ENCODE measurements at regions not wholly inside any gene's neighbourhood (a gene's known extent, or its start where the extent isn't known, plus 50 kb on each side); places are given as distances from the start of the nearest gene placed in this dataset.

DNA sequence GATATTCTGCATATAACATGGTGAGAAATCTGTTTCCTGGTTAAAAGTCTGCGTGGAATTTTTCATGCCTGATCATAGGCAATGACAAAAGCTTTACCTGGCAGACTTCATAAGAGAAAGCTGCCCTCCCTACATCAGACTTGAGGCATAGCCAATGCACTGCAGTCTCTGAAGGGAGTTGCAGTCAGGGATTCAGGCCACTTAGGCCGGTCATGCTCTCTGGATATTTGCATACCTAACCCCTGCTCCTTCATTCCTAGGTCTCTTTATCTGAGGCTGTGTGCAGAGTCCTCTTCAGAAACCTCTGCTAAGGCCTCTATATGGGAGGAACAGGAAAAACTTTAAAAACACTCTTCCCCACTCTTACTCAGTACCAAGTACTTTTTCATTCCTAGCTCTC lies 287.4 kb downstream of the PCDH17 start:
- no peak for DNase-seq

DNA sequence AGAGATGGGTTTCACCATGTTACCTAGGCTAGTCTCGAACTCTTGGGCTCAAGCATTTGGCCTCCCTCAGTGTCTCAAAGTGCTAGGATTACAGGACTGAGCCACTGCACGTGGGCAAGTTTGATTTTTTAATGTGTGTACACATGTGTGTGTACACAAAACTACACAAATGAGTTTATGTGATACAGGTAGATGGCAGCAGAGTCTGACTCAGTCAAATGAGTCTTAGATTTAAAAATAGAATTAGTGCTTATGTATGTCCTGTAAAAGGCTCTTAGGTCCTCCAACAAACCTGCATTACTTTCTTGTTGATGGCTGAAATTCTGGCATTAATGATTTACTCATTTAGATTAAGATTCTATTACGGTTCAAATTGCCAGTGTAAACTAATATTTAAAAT lies 293.7 kb downstream of the PCDH17 start:
- peak; percentile 15 for DNase-seq

DNA sequence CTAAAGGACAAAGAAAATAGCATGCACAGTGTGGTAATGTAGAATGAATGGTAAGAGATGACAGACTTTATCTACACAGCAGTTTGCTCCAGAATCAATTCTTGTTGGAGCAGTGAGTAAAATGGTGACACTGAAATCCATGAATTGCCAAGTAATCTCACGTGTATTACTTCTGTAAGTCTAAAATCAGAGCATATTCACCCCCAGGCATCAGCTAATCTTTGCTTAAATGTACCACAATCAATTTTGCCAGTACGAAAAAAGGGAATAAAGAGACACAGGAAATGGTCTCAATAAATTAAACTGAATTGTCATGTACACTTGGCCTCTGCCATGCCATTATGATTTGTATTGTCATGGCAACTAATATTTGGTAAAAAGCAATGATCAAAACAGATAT lies 294.2 kb downstream of the PCDH17 start:
- DNase-seq = no peak

DNA sequence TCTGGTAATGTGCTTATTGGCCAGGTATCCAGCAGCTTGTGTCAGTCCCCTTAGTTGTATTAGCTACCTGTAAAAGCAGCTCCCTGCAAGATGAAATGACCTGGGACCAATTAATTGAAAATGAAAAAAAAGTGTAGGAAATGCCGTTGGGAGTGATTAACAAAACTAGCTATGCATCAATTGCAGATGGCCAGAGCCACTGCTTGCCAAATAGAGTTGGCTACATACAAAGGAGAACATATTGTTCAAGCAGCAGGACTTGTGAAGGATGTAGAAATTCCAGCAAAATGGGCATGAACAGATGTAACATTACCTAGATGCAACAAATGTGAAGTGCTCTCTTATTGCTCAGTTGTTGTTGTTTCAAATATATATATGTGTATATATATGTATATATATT lies 300.5 kb downstream of the PCDH17 start:
- no peak for DNase-seq

DNA sequence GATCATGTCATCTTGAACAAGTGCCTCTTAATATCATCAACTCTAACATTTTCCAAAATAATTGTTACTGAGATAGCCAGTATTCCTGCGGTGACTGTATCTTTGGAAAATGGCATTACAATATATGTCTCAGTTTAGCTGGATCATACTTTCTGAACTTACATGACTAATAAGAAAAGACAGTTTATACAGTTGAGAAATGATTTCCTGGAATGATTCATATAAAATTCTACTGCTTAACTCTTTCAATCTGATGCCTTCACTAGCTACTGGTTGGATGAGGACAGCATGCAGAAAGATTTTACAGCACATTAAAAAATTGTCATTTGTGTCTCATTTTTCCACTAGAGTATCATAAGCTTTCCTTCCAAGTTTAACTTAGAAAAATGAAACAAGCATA lies 302.1 kb downstream of the PCDH17 start:
- DNase-seq = no peak

DNA sequence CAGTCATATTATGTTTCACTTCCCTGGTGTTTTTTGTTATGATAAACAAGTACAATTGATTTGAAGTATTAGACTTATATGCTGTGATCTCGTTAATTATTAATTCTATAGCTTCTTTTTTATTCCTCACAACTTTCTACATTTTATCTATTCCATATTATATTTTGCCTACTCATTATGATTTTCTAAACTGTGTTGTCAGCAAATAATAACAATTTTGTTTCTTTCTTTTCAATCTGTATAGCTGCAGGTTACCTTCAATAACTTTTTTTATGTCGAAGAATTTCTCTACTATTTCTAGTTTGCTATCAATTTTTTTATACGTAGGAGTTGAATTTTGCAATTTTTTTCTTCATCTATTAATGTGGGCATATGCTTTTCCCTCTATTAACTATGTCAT lies 304.4 kb downstream of the PCDH17 start:
- no peak for DNase-seq

DNA sequence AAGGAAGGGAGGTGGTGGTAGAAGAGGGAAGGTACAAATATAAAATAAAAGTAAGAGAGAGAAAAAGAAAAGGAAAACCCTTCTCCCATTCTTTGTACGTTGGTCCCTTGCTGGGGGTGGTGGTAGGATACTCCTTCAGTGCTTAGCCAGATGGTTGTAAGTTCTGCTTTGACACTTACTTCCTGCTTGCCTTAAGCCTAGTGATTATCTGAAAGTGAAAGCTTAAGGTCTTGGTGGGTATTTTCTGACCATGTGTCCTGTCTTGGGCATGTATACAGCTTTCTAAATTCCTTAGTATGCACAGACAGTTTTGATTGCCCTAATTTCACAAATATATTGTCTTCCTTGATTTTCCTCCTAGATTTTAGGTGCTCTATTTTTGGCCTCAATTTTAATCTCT lies 314.8 kb downstream of the PCDH17 start:
- DNase-seq = no peak

DNA sequence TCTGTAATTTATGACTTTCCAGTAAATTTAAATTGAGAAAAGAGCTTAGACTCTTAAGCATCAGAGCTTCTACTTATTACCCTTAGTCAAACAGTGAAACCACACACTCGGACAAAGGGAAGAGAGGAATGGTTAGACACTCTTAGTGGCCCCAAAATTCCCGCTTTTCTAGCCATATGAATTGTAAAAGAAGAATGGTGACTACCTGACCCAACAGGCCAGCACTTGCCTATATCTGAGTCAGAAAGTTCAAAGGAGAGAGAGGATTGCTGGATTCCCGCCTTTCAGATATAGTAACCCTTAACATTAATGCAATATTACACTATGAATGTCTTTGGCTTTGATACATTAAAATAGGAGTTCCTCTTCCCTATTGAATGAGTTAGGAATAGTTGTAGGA lies 317.3 kb downstream of the PCDH17 start:
- no peak for DNase-seq

DNA sequence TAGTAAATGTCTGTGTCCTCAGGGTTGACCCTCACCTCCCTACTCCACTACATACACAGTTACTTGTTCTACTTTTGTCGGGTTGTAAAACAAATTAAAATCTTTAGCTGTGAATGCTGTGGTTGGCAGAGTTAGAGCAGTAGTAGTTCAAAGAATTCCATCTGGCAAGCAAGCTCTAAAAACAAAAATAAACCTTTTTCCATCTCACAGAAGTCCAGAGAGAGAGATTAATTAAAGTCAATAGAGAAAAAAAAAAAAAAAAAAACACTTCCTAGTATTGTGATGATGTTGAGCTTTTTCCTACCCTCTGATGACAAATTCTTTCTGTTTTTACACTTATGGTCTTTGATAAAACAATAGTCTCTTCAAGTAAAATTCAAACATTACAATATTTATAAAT lies 338.4 kb downstream of the PCDH17 start:
- no peak for DNase-seq

DNA sequence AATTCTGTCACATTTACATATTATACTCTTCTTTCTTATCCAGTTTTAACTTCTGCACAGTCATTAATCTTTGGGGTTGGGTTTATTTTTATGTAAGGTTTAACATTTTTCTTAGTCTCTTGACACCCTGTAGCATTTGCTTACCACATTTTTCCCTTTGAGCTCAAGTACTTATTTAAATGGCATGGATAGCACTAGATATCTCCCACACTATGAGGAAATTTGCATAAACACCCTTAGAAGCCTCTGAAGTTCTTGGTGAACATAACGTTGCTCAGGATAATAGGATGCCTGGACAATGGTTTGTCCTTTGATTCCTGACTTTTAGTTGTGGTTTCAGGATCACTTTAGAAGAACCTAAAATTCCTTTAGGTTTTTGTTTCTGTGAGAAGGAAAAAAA lies 338.9 kb downstream of the PCDH17 start:
- no peak for DNase-seq

DNA sequence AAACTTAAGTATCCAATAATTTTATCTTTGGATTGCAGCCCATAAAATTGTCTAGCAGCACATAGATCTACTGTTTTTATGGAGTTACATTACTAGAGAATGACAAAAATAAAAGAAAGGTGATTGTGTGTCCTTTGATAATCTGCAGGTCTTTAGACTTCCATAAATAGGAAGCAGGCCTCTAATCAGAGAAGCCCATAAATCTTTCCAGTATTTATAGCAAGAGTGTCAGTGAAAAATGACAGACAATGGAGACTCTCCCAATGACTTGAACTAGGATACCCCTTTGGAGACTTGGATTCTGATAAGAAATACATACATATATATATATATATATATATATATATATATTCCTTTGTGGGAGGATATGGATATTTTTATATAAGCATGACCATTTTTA lies 351.2 kb downstream of the PCDH17 start:
- no peak for DNase-seq

DNA sequence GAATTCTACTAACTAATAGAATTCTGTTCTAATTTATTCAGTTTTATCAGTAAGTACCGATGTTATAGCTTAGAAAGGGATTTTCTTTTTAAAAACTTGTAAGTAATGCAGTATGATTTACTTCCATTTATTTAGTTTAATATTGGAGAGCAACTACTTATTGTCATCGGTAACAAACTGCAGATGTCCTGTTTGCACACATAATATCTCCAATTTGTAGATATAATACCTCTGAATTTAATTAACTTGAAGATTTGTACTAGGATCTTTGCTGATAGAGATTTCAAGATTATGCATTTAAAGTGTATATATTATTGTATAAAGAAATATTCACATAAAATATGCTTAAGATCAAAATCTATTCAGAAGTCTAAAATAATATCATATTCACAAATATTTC lies 356.7 kb downstream of the PCDH17 start:
- no peak for DNase-seq

DNA sequence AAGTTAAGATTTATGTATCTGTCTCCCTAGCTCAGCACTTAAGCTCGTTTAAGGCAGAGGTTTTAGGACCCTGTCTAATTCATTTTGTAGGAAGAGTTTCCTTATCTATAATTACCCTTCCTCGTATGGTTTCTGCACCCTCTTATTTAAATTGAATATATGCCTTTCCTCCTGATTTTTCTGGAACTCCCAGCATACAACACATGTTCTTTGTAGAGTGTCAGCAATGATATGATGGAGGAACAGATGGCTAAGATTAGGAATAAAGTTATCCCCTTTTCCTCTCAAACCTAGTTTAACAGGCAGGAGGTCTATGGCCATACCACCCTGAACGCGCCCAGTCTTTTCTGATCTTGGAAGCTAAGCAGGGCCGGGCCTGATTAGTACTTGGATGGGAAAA lies 359.5 kb downstream of the PCDH17 start:
- DNase-seq = no peak

DNA sequence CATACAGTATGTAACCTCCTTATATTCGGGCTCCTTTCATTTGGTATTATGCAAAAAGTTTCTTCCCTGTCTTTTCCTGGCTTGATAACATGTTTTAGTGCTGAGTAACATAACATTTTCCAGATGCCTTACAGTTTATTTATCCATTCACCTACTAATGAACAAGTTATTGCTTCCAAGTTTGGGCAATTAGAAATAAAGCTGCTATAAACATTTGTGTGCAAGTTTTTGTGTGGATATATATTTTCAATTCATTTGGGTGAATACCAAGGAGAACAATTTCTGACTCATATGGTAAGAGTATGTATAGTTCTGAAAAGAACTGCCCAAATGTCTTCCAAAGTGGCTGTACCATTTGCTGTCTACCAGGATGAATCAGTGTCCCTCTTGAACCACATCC lies 360.9 kb downstream of the PCDH17 start:
- no peak for DNase-seq

DNA sequence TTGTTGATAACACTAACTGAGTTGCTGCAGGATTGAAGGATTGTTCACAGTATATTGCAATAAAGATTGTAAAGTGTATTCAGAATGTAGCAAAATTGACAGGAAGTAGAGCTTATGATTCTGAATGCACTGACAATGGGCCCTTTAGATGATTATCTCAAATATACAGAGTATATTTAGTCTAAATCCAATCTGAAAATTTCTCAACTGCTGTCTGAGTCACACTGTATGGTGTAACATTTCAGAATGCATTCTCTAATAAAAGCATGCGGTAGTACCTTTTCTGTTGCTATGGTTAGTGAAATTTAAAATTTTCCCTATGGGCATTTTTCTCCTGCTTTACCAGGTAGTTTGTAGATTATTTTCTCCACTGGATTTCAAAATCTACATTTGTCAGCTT lies 365.2 kb downstream of the PCDH17 start:
- no peak for DNase-seq

DNA sequence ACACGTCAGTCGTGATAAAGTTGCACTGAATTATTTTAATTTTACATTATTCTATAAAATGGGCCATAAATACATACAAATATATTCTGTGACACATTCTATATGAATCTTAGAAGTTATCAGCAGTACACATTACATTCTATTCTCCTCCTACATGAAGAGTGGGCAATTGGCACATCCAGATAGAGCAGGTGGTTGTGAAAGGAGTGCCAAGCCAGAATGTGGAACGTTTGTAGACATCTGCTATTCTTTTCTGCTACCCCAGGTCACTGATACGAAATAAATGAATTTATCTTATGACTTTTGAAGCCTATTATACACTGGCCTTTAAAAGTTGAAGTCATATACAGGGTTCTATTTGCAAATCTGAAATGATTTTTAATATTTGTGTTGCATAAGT lies 373.2 kb downstream of the PCDH17 start:
- no peak for DNase-seq

DNA sequence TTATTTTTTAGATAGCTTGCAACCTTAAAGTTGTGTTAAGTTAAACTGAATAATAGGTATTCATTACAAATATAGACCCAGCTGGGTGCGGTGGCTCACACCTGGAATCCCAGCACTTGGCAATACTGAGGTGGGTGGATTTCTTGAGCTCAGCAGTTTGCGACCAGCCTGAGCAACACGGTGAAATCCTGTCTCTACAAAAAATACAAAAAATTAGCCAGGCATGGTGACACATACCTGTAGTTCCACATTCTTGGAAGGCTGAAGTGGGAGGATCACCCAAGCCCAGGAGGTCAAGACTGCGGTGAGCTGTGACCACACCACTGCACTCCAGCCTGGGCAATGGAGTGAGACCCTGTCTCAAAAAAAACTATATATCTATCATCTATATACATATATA lies 386.5 kb downstream of the PCDH17 start:
- no peak for DNase-seq

DNA sequence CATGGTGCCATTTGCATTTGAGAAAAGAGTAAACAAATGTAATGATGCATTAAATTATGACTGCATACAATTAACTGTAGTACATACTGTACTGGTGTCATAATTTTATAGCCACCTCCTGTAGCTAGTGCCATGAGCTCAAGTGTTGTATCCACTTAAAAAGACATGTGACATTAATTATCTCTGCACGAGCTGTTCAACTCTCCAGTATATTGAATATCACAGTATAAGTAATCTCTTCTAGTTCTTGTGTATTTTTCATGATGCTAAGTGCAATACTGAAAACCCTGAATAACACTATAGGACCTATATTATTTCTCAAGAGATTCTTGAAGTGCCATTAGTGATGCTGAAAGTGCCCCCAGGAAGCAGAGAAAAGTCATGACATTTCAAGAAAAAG lies 387.3 kb downstream of the PCDH17 start:
- DNase-seq = no peak

DNA sequence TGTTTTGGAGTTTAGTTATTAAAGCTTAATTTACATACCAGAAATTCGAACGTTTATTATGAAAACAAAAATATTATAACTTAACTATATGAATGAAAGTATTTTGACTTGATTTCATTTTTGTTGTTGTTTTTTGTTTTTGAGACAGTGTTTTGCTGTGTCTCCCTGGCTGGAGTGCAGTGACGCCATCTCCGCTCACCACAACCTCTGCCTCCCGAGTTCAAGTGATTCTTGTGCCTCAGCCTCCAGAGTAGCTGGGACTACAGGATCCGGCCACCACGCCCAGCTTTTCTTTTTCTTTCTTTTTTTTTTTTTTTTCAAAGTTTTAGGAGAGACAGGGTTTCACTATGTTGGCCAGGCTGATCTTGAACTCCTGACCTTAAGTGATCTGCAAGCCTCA lies 392.6 kb downstream of the PCDH17 start:
- no peak for DNase-seq

DNA sequence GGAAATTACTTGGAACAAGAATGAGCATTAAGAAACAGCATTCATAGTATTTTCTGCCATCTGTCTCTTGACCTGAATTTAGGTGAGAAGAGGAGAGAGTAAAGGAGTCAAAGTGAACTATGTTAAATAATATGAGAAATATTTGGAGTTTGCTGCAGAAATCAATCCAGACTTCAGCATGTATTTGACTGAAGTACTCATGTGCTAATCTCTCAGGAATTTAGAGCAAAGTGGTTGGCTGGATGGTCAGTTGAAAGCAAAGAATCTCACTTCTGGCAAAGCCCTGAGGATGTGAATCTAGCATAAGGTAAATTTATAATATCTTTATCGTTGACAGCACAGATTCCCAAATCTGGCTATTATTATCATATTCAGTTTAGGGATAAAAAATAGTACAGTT lies 394.3 kb downstream of the PCDH17 start:
- DNase-seq = no peak

DNA sequence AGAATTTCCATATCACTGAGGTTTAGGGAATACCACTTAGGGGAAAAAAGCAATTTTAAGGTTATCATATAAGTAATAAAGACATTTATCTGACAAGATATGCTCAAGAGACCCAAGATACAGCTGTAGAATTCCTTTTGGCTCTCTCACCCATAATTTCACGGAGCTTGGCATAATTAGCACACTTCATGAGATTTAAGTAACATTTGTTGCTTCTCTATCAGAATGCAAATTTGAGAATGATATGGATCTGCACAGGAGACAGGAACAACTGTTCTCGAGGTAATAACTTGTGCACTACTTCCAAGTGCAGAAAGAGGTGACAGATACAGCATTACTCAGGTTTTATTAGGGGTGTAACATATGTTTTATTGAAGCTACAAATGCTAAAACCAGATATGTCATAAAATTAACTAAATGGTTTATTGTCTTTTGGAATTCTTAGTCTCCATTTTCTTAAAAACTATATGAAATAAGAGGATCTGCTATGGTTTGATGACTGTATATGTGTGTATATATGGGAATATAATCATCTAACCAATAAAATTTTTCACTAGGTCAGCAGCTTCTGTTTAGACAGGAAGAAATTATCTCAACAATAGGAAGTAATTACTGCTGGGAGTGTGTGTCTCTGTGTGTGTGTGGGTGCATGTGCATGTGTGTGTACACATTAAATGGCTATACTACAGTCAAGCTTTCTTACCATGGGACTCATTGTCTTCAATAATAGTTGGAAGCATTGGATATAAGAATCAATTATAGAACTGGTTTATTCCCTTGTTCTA lies 401.3 kb downstream of the PCDH17 start:
- peak; percentile 83 for DNase-seq

DNA sequence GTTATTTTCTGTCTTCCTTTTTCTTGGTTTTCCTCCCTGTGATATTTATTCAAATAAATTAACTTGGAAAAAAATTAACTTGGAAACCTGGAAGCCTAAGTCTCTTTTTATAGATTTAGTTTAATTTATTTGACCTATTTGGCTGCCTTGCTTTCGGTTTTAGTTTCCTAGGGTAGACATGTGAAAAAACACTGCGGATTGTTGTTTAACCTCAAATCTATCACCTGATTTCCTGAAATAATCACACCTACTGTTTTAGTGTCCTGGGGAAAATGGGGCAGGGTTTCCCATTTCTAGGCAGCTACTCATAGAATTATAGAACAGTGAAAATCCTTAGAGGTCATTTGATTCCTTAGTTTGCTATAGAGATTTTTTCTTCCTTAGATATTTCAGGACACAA lies 412.4 kb downstream of the PCDH17 start:
- no peak for DNase-seq

DNA sequence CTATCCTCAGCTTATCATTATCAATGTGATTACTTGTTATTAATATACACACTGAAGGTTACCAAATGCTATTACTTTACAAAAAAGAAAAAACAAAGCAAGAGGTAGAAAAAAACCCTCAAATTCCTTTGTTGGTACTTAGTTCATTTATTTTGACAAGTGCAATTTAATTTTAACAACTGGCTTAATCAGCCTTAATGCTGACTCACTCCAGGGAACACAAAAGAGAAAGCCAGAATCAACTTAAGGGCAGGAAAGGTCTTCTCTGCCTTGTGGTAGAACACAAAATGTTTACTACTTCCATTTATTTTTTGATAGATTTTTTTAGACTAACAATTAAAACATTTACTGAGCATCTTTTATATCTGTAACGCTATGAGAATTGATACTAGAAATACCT lies 417.1 kb downstream of the PCDH17 start:
- no peak for DNase-seq

DNA sequence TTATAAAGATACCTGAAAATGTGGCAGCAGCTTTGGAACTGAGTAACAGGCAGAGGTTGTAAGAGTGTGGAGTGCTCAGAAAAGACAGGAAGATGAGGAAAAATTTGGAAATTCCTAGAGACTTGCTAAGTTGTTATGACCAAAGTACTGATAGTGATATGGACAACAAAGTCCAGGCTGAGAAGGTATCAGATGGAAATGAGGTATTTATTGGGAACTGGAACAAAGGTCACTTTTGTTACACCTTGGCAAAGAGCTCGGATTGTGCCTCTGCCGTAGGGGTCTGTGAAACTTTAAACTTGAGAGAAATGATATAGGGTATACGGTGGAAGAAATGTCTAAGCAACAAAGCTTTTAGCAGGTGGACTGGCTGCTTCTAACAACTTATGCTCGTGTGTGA lies 419.9 kb downstream of the PCDH17 start:
- DNase-seq = no peak

DNA sequence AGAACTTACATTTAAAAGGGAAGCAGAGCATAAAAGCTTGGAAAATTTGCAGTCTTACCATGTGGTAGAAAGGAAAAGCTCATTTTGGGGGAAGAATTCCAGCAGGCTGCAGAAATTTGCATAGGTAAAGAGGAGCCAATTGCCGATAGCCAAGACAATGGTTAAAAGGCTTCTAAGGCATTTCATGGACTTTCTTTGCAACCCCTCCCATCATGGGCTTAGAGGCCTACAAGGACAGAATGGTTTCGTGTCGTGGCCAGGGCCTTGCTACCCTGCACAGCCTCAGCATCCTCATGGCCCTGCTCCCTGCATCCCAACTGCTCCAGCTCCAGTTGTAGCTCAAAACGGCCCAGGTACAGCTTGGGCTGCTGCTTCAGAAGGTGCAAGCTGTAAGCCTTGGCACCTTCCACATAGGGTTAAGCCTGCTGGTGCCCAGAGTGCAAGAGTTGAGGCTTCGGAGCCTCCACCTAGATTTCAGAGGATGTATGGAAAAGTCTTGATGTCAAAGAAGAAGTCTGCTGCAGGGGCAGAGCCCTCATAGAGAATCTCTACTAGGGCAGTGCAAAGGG lies 420.3 kb downstream of the PCDH17 start:
- DNase-seq = no peak
